CD14-positive monocyte (primary cell): ENCODE measurements at regions not wholly inside any gene's neighbourhood (a gene's known extent, or its start where the extent isn't known, plus 50 kb on each side); places are given as distances from the start of the nearest gene placed in this dataset.

Experiments used
- DNase-seq, 3 donors: peaks; one replicate each; pipeline ENCODE4 v3.0.0-alpha.2; 2011 to 2022
- H2AFZ ChIP-seq: 2 replicates; pipeline ENCODE4 v1.6.0; 2012; ENCODE audit warnings: mild to moderate bottlenecking, low read depth, low read length, inconsistent platforms; ENCODE audit not compliant: insufficient read depth, poor library complexity, severe bottlenecking
- H3K27ac ChIP-seq, 2 donors: 1 replicate in 1 of 2; 2 replicates in 1 of 2; pipeline ENCODE4 v1.5.1; 2012 to 2013; ENCODE audit warnings: low read length in 2 of 2, control low read depth in 1 of 2, inconsistent platforms in 1 of 2, low read depth in 1 of 2, mild to moderate bottlenecking in 1 of 2
- H3K27me3 ChIP-seq, 2 donors: one replicate each; pipeline versions ENCODE4 v1.6.0 to v1.6.1; 2011 to 2013; ENCODE audit warnings: low read length in 2 of 2; ENCODE audit not compliant: control insufficient read depth in 2 of 2, insufficient read depth in 2 of 2
- H3K36me3 ChIP-seq, 2 donors: replicated peaks in 1 of 2; 1 replicate in 1 of 2; 2 replicates in 1 of 2; pipeline versions ENCODE4 v1.5.1 to v1.6.1; 2012 to 2013; ENCODE audit warnings: low read length in 2 of 2, control low read depth in 1 of 2, inconsistent platforms in 1 of 2, mild to moderate bottlenecking in 1 of 2; ENCODE audit not compliant: insufficient read depth in 2 of 2, control insufficient read depth in 1 of 2
- H3K4me1 ChIP-seq, 2 donors: 1 replicate in 1 of 2; 2 replicates in 1 of 2; pipeline versions ENCODE4 v1.5.1 to v1.6.1; 2012 to 2013; ENCODE audit warnings: low read length in 2 of 2, control low read depth in 1 of 2, inconsistent platforms in 1 of 2, mild to moderate bottlenecking in 1 of 2, moderate library complexity in 1 of 2; ENCODE audit not compliant: insufficient read depth in 2 of 2, control insufficient read depth in 1 of 2
- H3K4me2 ChIP-seq: replicated peaks from 2 replicates; pipeline ENCODE3; 2012; ENCODE audit warnings: low read length, moderate library complexity, mild to moderate bottlenecking; ENCODE audit not compliant: poor library complexity, severe bottlenecking; ENCODE audit errors: extremely low read depth
- H3K4me3 ChIP-seq, 3 experiments: fragments of 200-600 bp in 1 of 3; sonication (generic) in 1 of 3; replicated peaks in 1 of 3; 1 replicate in 2 of 3; 2 replicates in 1 of 3; pipeline ENCODE4 v1.5.1; 2011 to 2013; ENCODE audit warnings: low read length in 3 of 3, mild to moderate bottlenecking in 3 of 3, control low read depth in 2 of 3, low read depth in 2 of 3, inconsistent platforms in 1 of 3, moderate library complexity in 1 of 3
- H3K79me2 ChIP-seq: 2 replicates; pipeline ENCODE4 v1.6.0; 2012; ENCODE audit warnings: mild to moderate bottlenecking, control low read depth, inconsistent platforms, low read length, moderate library complexity; ENCODE audit not compliant: insufficient read depth
- H3K9ac ChIP-seq: 2 replicates; pipeline ENCODE4 v1.6.0; 2017; ENCODE audit warnings: low read length, mild to moderate bottlenecking; ENCODE audit not compliant: insufficient read depth, poor library complexity, severe bottlenecking
- H3K9me3 ChIP-seq, 2 donors: replicated peaks in 1 of 2; 1 replicate in 1 of 2; 2 replicates in 1 of 2; pipeline versions ENCODE4 v1.5.1 to v1.6.1; 2012 to 2013; ENCODE audit warnings: low read length in 2 of 2, control low read depth in 1 of 2; ENCODE audit not compliant: control insufficient read depth in 1 of 2, insufficient read depth in 1 of 2
- H4K20me1 ChIP-seq: 2 replicates; pipeline ENCODE4 v1.6.0; 2012; ENCODE audit warnings: mild to moderate bottlenecking, low read length, control low read depth, moderate library complexity; ENCODE audit not compliant: insufficient read depth
- H3K27ac Mint-ChIP-seq, 7 donors: one replicate each; pipeline ENCODE4 v1.8.0; 2020; ENCODE audit warnings: mild to moderate bottlenecking in 7 of 7, mixed read lengths in 7 of 7, moderate library complexity in 6 of 7, inconsistent platforms in 2 of 7
- H3K27me3 Mint-ChIP-seq, 3 donors: one replicate each; pipeline ENCODE4 v1.8.0; 2021 to 2022; ENCODE audit warnings: low read depth in 3 of 3, mild to moderate bottlenecking in 3 of 3, mixed read lengths in 3 of 3, moderate library complexity in 3 of 3, inconsistent platforms in 1 of 3
- H3K36me3 Mint-ChIP-seq, 2 donors: one replicate each; pipeline ENCODE4 v1.8.0; 2020; ENCODE audit warnings: mixed read lengths in 2 of 2, inconsistent platforms in 1 of 2, mild to moderate bottlenecking in 1 of 2
- H3K4me1 Mint-ChIP-seq: one replicate; pipeline ENCODE4 v1.8.0; 2020; ENCODE audit warnings: mild to moderate bottlenecking, mixed read lengths
- H3K4me3 Mint-ChIP-seq, 2 donors: one replicate each; pipeline ENCODE4 v1.8.0; 2020; ENCODE audit warnings: mild to moderate bottlenecking in 2 of 2, mixed read lengths in 2 of 2, moderate library complexity in 1 of 2
- H3K9me3 Mint-ChIP-seq, 7 donors: one replicate each; pipeline ENCODE4 v1.8.0; 2020 to 2022; ENCODE audit warnings: mixed read lengths in 7 of 7, mild to moderate bottlenecking in 6 of 7, moderate library complexity in 6 of 7, inconsistent platforms in 2 of 7
- WGBS: methylation state at CpG from one replicate; pipeline ENCODE4 v1.1.5; 2013; ENCODE audit warnings: missing lambda C conversion rate; ENCODE audit not compliant: insufficient coverage; 5-methylcytosine and 5-hydroxymethylcytosine counted together
- intact Hi-C, 2 donors: fragments of 100-400 bp; cut with micrococcal nuclease; formaldehyde crosslinking; loops; one replicate each; pipeline versions ENCODE4 v1.15.0 to v1.15.1; 2023
- TF ChIP-seq, protein P1 (sequence below): fragments of 200-600 bp; IDR thresholded peaks from one replicate; pipeline ENCODE4 v1.8.0; 2022; ENCODE audit warnings: antibody characterized with exemption, mild to moderate bottlenecking

DNA sequence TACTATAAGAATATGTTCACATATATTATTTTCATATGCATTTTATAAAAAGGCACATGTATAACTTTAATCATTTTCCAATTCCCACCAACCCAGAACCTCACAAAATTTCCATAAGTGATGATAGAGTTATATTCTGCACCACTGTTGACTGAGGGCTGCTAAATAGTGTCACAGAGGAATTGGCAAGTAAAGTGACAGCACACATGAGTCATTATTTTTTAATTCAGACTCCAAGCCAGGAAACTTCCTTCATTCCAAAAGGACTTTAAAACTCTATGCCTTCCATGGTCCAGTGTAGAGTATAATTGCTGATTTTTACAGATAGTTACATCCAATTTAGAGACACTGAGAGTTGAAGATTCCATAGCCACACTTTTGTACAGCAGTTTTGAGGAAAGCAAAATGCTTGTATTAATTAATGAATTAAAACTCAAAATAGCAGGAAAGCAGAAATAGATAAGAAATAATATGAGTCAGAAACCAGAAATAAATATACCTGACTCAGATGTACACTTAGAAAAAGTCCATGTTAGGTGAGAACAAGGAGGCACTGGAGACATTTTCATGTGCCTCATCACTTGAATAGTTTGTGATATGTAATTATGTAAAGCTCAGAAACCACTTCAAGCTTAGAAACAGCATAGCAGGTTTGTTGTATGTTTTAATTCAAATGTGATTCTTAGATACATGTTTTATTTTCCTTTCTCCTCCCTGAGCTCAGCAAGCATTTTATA is 425.2 kb upstream of the OPRM1 start:
- intact Hi-C loops: no loop called here
- Histone ChIP-seq H3K4me1 (no peaks in the 10 kb centered on the region), H4K20me1 (no peaks in the 10 kb centered on the region), H3K79me2 (no peaks in the 10 kb centered on the region), H3K4me2 (no peak overlapping the region), H3K27ac (no peak overlapping the region), H3K36me3 (no peaks in the 10 kb centered on the region), H3K27me3 (no peaks in the 10 kb centered on the region), H2AFZ (no peak overlapping the region), H3K9me3 (no peaks in the 10 kb centered on the region), H3K4me3 (no peak overlapping the region), H3K9ac (no peak overlapping the region)
- Mint-ChIP-seq H3K9me3 (peaks cover 0 to 5% (median 0%) of the 10 kb centered on the region in 7 donors), H3K36me3 (no peaks in the 10 kb centered on the region), H3K4me1 (no peaks in the 10 kb centered on the region), H3K27me3 (no peaks in the 10 kb centered on the region), H3K4me3 (no peak overlapping the region), H3K27ac (no peak overlapping the region)
- DNase-seq: no peak
- TF ChIP-seq, protein P1, sequence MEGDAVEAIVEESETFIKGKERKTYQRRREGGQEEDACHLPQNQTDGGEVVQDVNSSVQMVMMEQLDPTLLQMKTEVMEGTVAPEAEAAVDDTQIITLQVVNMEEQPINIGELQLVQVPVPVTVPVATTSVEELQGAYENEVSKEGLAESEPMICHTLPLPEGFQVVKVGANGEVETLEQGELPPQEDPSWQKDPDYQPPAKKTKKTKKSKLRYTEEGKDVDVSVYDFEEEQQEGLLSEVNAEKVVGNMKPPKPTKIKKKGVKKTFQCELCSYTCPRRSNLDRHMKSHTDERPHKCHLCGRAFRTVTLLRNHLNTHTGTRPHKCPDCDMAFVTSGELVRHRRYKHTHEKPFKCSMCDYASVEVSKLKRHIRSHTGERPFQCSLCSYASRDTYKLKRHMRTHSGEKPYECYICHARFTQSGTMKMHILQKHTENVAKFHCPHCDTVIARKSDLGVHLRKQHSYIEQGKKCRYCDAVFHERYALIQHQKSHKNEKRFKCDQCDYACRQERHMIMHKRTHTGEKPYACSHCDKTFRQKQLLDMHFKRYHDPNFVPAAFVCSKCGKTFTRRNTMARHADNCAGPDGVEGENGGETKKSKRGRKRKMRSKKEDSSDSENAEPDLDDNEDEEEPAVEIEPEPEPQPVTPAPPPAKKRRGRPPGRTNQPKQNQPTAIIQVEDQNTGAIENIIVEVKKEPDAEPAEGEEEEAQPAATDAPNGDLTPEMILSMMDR: no peak

DNA sequence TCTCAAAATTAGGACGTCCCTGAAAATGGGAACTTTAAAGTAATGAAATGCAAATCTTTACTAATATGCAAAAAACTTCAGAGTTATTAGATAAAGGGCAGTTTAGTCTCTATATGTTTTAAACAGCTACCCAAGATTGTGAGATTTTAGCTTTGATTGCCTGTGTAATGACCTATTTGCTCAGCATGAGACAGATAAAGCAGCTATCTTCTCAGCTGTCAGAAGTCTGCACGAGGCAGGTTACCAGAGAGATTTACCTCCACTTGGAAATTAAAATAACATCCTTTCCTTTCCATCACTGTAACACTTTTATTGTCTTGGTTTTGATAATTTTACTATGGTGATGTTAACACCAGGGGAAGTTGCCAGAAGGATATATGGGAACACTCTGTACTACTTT is 436.6 kb upstream of the OPRM1 start:
- peaks cover 0 to 8% of the 10 kb centered on the region in 2 donors for H3K9me3 ChIP-seq
- Mint-ChIP-seq H3K27ac (no peak overlapping the region), H3K4me1 (no peaks in the 10 kb centered on the region), H3K9me3 (peaks cover 0 to 13% (median 4%) of the 10 kb centered on the region in 7 donors), H3K27me3 (peaks cover 0 to 2% (median 0%) of the 10 kb centered on the region in 3 donors), H3K4me3 (no peak overlapping the region), H3K36me3 (no peaks in the 10 kb centered on the region)
- H3K36me3 ChIP-seq: no peaks in the 10 kb centered on the region
- no peak overlapping the region for H3K27ac ChIP-seq
- TF ChIP-seq, protein P1: no peak
- H4K20me1 ChIP-seq: no peaks in the 10 kb centered on the region
- H2AFZ ChIP-seq: no peak overlapping the region
- no CpG with 5 or more reads among the region's 2 CpGs for WGBS
- no peak overlapping the region for H3K9ac ChIP-seq
- H3K4me2 ChIP-seq: no peak overlapping the region
- intact Hi-C loops: no loop called here
- H3K4me1 ChIP-seq: no peaks in the 10 kb centered on the region
- no peak for DNase-seq
- no peak overlapping the region for H3K4me3 ChIP-seq
- no peaks in the 10 kb centered on the region for H3K27me3 ChIP-seq
- H3K79me2 ChIP-seq: no peaks in the 10 kb centered on the region
